ENCODE measurements at regions not wholly inside any gene's neighbourhood (a gene's known extent, or its start where the extent isn't known, plus 50 kb on each side); places are given as distances from the start of the nearest gene placed in this dataset.

DNA sequence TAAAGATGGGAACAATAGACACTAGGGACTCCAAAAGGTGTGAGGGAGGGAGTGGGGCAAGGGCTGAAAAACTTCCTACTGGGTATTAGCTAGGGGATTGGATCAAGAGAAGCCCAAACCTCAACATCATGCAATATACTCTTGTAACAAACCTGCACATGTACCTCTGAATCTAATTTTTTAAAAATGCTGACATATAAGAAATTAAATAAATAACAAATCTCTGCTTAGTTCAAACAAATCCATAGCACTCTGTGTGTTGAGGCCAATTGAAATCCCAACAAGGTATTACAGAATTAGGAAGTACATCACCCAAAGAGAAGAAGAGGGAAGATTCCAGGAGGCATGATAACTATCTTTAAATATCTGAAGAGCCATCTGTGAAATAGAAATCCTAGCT, 55.4 kb upstream of the CDH20 start:
- H3K36me3 ChIP-seq: no peaks in the 10 kb centered on the region
- no peaks in the 10 kb centered on the region for H3K27me3 ChIP-seq (replicated peaks in 1 of 7)
- TF ChIP-seq, protein P1, sequence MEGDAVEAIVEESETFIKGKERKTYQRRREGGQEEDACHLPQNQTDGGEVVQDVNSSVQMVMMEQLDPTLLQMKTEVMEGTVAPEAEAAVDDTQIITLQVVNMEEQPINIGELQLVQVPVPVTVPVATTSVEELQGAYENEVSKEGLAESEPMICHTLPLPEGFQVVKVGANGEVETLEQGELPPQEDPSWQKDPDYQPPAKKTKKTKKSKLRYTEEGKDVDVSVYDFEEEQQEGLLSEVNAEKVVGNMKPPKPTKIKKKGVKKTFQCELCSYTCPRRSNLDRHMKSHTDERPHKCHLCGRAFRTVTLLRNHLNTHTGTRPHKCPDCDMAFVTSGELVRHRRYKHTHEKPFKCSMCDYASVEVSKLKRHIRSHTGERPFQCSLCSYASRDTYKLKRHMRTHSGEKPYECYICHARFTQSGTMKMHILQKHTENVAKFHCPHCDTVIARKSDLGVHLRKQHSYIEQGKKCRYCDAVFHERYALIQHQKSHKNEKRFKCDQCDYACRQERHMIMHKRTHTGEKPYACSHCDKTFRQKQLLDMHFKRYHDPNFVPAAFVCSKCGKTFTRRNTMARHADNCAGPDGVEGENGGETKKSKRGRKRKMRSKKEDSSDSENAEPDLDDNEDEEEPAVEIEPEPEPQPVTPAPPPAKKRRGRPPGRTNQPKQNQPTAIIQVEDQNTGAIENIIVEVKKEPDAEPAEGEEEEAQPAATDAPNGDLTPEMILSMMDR (IDR thresholded peaks at IDR 0.05 in 8 of 11, conservative IDR thresholded peaks at IDR 0.05 in 3 of 11): no peak
- no peak for TF ChIP-seq POLR2AphosphoS5 (IDR thresholded peaks at IDR 0.05)
- TF ChIP-seq POLR2A (IDR thresholded peaks at IDR 0.05): no peak
- peaks cover 0 to 17% (median 12%) of the 10 kb centered on the region in 8 donors for H3K9me3 ChIP-seq
- H3K4me3 ChIP-seq: no peak overlapping the region
- DNase-seq: no peak
- H3K4me1 ChIP-seq: no peaks in the 10 kb centered on the region
- no peak overlapping the region for H3K27ac ChIP-seq
- intact Hi-C loops (cut with DNase I; ENCODE audit: low total_unique reads): no loop called here

DNA sequence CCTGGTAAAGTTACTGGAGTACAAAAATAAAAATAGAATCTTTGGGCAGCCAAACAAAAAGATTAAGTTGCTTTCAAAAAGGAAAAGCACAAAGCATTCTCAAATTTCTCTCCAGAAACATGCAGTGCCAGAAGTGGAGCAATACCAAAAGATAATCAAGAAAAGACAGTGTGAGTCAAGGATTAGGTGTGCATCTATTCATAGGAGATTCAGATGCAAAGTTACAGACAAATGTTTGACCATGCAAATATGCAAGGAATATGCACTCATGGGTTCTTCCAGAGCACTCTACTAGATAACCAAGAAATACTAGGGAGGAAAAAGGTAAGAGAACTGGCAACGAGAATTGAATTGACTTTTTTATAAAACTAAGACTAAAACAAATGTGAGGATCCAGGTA, 51.8 kb upstream of the CDH20 start:
- H3K4me3 ChIP-seq: no peak overlapping the region
- intact Hi-C loops (cut with DNase I; ENCODE audit: low total_unique reads): no loop called here
- no peak for DNase-seq
- 67 to 91% (median 82%) methylated on average over 1 of the region's 1 CpG for WGBS, 5 donors
- H3K4me1 ChIP-seq: no peaks in the 10 kb centered on the region
- TF ChIP-seq POLR2AphosphoS5 (IDR thresholded peaks at IDR 0.05): no peak
- TF ChIP-seq, protein P1 (IDR thresholded peaks at IDR 0.05 in 8 of 11, conservative IDR thresholded peaks at IDR 0.05 in 3 of 11): no peak
- TF ChIP-seq POLR2A (IDR thresholded peaks at IDR 0.05): no peak
- H3K36me3 ChIP-seq: no peaks in the 10 kb centered on the region
- no peak overlapping the region for H3K27ac ChIP-seq
- peaks cover 0 to 17% (median 12%) of the 10 kb centered on the region in 8 donors for H3K9me3 ChIP-seq
- no peaks in the 10 kb centered on the region for H3K27me3 ChIP-seq (replicated peaks in 1 of 7)

DNA sequence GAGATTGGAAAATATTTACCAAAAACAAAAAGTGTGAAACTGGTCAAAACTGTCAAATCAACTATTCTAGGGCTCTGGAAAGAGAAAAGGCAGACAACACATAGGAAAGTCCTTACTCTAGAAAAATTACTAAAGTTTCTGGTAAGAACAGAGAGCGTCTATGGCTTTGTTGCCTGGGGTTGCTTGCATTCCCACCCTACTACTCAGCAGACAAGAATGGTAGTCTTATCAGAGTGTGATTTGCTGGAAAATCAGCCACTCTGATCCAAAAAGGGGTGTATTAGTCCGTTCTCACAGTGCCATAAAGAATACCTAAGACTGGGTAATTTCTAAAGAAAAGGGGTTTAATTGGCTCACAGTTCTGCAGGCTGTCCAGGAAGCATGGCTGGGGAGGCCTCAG, 50.3 kb upstream of the CDH20 start:
- WGBS, 5 donors: 77 to 84% (median 80%) methylated on average over 2 of the region's 2 CpGs
- no peaks in the 10 kb centered on the region for H3K36me3 ChIP-seq

More for the DNA sequence above, 50.3 kb upstream of the CDH20 start:
- Histone ChIP-seq H3K27me3 (replicated peaks in 1 of 7) (no peaks in the 10 kb centered on the region), H3K4me1 (no peaks in the 10 kb centered on the region), H3K27ac (no peak overlapping the region), H3K9me3 (peaks cover 0 to 17% (median 12%) of the 10 kb centered on the region in 8 donors), H3K4me3 (no peak overlapping the region)
- TF ChIP-seq, protein P1 (IDR thresholded peaks at IDR 0.05 in 8 of 11, conservative IDR thresholded peaks at IDR 0.05 in 3 of 11): no peak
- TF ChIP-seq POLR2A (IDR thresholded peaks at IDR 0.05) (no peak), POLR2AphosphoS5 (IDR thresholded peaks at IDR 0.05) (no peak)
- DNase-seq: no peak
- intact Hi-C loops (cut with DNase I; ENCODE audit: low total_unique reads): no loop called here
